WTC11 (cell line): ENCODE measurements at regions not wholly inside any gene's neighbourhood (a gene's known extent, or its start where the extent isn't known, plus 50 kb on each side); places are given as distances from the start of the nearest gene placed in this dataset.

ENCODE experiments used
- ATAC-seq: fragments of 200-7000 bp; cut with Tn5 transposase; 2 replicates; pipeline ENCODE4 v1.10.0; 2021; ENCODE audit warnings: mild to moderate bottlenecking, moderate library complexity
- CTCF ChIA-PET: fragments of 300-600 bp; sonication (Branson Sonifier 250); formaldehyde crosslinking; loops from one replicate; lab custom pipeline; 2021; ENCODE audit warnings: antibody characterized with exemption; lab: Charles Lee
- POLR2A ChIA-PET: fragments of 350-600 bp; sonication (Branson Sonifier 250); formaldehyde crosslinking; loops from one replicate; lab custom pipeline; 2021; ENCODE audit warnings: antibody characterized with exemption; lab: Charles Lee
- DNase-seq: peaks from one replicate; pipeline ENCODE4 v3.0.0; 2021; ENCODE audit warnings: low spot score
- H3K27ac Mint-ChIP-seq: 2 replicates; pipeline ENCODE4 v1.8.0; 2021; ENCODE audit warnings: mixed read lengths
- H3K27me3 Mint-ChIP-seq: 2 replicates; pipeline ENCODE4 v1.8.0; 2021; ENCODE audit warnings: low read depth, mild to moderate bottlenecking, moderate library complexity, mixed read lengths
- H3K36me3 Mint-ChIP-seq: 2 replicates; pipeline ENCODE4 v1.8.0; 2021; ENCODE audit warnings: mixed read lengths
- H3K4me1 Mint-ChIP-seq: 2 replicates; pipeline ENCODE4 v1.8.0; 2022; ENCODE audit warnings: mixed read lengths
- H3K4me3 Mint-ChIP-seq: 2 replicates; pipeline ENCODE4 v1.8.0; 2021; ENCODE audit warnings: mild to moderate bottlenecking, moderate library complexity, mixed read lengths
- H3K9me3 Mint-ChIP-seq: 2 replicates; pipeline ENCODE4 v1.8.0; 2021; ENCODE audit warnings: mixed read lengths
- ATF1 ChIP-seq: sonication (generic); formaldehyde crosslinking; IDR thresholded peaks from 2 replicates; pipeline ENCODE4 v1.8.1; 2023; ENCODE audit warnings: mild to moderate bottlenecking, moderate library complexity, missing genetic modification reagents
- ELF4 ChIP-seq: sonication (generic); formaldehyde crosslinking; IDR thresholded peaks from 2 replicates; pipeline ENCODE4 v1.8.1; 2022; ENCODE audit warnings: low read depth, mild to moderate bottlenecking, moderate library complexity, missing genetic modification reagents
- ESRRA ChIP-seq: sonication (generic); formaldehyde crosslinking; IDR thresholded peaks from 2 replicates; pipeline ENCODE4 v1.8.1; 2022; ENCODE audit warnings: mild to moderate bottlenecking, missing genetic modification reagents, borderline replicate concordance
- GABPB1 ChIP-seq: sonication (generic); formaldehyde crosslinking; IDR thresholded peaks from 2 replicates; pipeline ENCODE4 v1.8.1; 2023; ENCODE audit warnings: mild to moderate bottlenecking, missing genetic modification reagents
- GTF2I ChIP-seq: fragments of 250-450 bp; sonication (Bioruptor Pico); conservative IDR thresholded peaks from 2 replicates; pipeline ENCODE4 v1.4.0; 2021; ENCODE audit warnings: mild to moderate bottlenecking
- NR1H2 ChIP-seq: sonication (generic); formaldehyde crosslinking; IDR thresholded peaks from 2 replicates; pipeline ENCODE4 v1.9.0; 2021; ENCODE audit warnings: mild to moderate bottlenecking, moderate library complexity, missing genetic modification reagents
- NR3C1 ChIP-seq: sonication (generic); formaldehyde crosslinking; conservative IDR thresholded peaks from 2 replicates; pipeline ENCODE4 v1.8.1; 2023; ENCODE audit warnings: low read depth, mild to moderate bottlenecking, missing genetic modification reagents
- RELA ChIP-seq: sonication (generic); formaldehyde crosslinking; IDR thresholded peaks from 2 replicates; pipeline ENCODE4 v1.8.1; 2022; ENCODE audit warnings: missing genetic modification reagents, mild to moderate bottlenecking, borderline replicate concordance
- RORB ChIP-seq: fragments of 250-450 bp; sonication (Bioruptor Pico); IDR thresholded peaks from 2 replicates; pipeline ENCODE4 v1.9.0; 2021; ENCODE audit warnings: mild to moderate bottlenecking
- SOX15 ChIP-seq: fragments of 250-450 bp; sonication (Bioruptor Pico); IDR thresholded peaks from 2 replicates; pipeline ENCODE4 v1.9.0; 2021; ENCODE audit warnings: mild to moderate bottlenecking
- TCF7 ChIP-seq: sonication (generic); formaldehyde crosslinking; IDR thresholded peaks from 2 replicates; pipeline ENCODE4 v1.8.0; 2022; ENCODE audit warnings: mild to moderate bottlenecking, low read depth, missing genetic modification reagents, moderate library complexity
- ZNF138 ChIP-seq: sonication (generic); formaldehyde crosslinking; conservative IDR thresholded peaks from 2 replicates; pipeline ENCODE4 v1.8.1; 2022; ENCODE audit warnings: mild to moderate bottlenecking, moderate library complexity, missing genetic modification reagents
- ZNF263 ChIP-seq: sonication (generic); formaldehyde crosslinking; IDR thresholded peaks from 2 replicates; pipeline ENCODE4 v1.8.1; 2022; ENCODE audit warnings: low read depth, mild to moderate bottlenecking, moderate library complexity, missing genetic modification reagents
- TF ChIP-seq, protein P1 (sequence below): sonication (generic); formaldehyde crosslinking; IDR thresholded peaks from 2 replicates; pipeline ENCODE4 v1.8.0; 2023; ENCODE audit warnings: missing genetic modification reagents, mild to moderate bottlenecking, borderline replicate concordance
- TF ChIP-seq, protein P2 (sequence below): sonication (generic); formaldehyde crosslinking; IDR thresholded peaks from 2 replicates; pipeline ENCODE4 v1.8.1; 2022; ENCODE audit warnings: low read depth, mild to moderate bottlenecking, moderate library complexity, missing genetic modification reagents, borderline replicate concordance
- TF ChIP-seq, protein P3 (sequence below): sonication (generic); formaldehyde crosslinking; IDR thresholded peaks from 2 replicates; pipeline ENCODE4 v1.8.1; 2023; ENCODE audit warnings: mild to moderate bottlenecking, missing genetic modification reagents, borderline replicate concordance
- TF ChIP-seq, protein P4 (sequence below): sonication (generic); formaldehyde crosslinking; IDR thresholded peaks from 2 replicates; pipeline ENCODE4 v1.8.1; 2023; ENCODE audit warnings: mild to moderate bottlenecking, missing genetic modification reagents, moderate library complexity
- TF ChIP-seq, protein P5 (sequence below): sonication (generic); formaldehyde crosslinking; IDR thresholded peaks from 2 replicates; pipeline ENCODE4 v1.8.1; 2023; ENCODE audit warnings: mild to moderate bottlenecking, missing genetic modification reagents
- TF ChIP-seq, protein P6 (sequence below): sonication (generic); formaldehyde crosslinking; IDR thresholded peaks from 2 replicates; pipeline ENCODE4 v1.8.0; 2022; ENCODE audit warnings: mild to moderate bottlenecking, missing genetic modification reagents

DNA sequence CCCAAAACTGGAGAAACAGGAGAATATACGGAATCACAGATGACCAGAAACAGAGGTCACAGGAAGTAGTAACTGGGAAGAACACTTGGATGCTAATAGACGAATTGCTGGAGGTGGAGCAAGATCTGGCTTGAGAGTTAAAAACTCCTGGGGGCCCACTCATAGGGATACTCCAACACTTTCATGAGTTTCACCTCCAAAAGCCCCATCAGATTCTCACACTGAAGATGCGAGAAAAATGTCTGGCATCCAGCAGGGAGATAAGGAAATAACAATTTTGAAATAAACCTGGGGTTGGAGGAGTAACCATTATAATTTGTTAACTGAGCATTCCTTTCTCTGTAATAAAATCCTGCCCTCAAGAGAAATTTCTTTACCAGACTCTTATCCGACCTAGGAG, 154.0 kb downstream of the ANXA2 start:
- no peak overlapping the region for H3K4me3 Mint-ChIP-seq
- no peaks in the 10 kb centered on the region for H3K27me3 Mint-ChIP-seq
- H3K36me3 Mint-ChIP-seq: no peaks in the 10 kb centered on the region
- no peak for ATAC-seq
- DNase-seq: no peak
- peaks cover 5% of the 10 kb centered on the region for H3K4me1 Mint-ChIP-seq
- TF ChIP-seq ATF1 (CRISPR knock-in tag) (no peak), ZNF138 (no peak), SOX15 (CRISPR knock-in tag) (no peak), GTF2I (CRISPR knock-in tag) (no peak), TCF7 (CRISPR knock-in tag) (no peak), RORB (CRISPR knock-in tag) (no peak), ESRRA (CRISPR knock-in tag) (no peak)
- TF ChIP-seq, protein P1, sequence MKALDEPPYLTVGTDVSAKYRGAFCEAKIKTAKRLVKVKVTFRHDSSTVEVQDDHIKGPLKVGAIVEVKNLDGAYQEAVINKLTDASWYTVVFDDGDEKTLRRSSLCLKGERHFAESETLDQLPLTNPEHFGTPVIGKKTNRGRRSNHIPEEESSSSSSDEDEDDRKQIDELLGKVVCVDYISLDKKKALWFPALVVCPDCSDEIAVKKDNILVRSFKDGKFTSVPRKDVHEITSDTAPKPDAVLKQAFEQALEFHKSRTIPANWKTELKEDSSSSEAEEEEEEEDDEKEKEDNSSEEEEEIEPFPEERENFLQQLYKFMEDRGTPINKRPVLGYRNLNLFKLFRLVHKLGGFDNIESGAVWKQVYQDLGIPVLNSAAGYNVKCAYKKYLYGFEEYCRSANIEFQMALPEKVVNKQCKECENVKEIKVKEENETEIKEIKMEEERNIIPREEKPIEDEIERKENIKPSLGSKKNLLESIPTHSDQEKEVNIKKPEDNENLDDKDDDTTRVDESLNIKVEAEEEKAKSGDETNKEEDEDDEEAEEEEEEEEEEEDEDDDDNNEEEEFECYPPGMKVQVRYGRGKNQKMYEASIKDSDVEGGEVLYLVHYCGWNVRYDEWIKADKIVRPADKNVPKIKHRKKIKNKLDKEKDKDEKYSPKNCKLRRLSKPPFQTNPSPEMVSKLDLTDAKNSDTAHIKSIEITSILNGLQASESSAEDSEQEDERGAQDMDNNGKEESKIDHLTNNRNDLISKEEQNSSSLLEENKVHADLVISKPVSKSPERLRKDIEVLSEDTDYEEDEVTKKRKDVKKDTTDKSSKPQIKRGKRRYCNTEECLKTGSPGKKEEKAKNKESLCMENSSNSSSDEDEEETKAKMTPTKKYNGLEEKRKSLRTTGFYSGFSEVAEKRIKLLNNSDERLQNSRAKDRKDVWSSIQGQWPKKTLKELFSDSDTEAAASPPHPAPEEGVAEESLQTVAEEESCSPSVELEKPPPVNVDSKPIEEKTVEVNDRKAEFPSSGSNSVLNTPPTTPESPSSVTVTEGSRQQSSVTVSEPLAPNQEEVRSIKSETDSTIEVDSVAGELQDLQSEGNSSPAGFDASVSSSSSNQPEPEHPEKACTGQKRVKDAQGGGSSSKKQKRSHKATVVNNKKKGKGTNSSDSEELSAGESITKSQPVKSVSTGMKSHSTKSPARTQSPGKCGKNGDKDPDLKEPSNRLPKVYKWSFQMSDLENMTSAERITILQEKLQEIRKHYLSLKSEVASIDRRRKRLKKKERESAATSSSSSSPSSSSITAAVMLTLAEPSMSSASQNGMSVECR (CRISPR knock-in tag): no peak
- TF ChIP-seq, protein P2, sequence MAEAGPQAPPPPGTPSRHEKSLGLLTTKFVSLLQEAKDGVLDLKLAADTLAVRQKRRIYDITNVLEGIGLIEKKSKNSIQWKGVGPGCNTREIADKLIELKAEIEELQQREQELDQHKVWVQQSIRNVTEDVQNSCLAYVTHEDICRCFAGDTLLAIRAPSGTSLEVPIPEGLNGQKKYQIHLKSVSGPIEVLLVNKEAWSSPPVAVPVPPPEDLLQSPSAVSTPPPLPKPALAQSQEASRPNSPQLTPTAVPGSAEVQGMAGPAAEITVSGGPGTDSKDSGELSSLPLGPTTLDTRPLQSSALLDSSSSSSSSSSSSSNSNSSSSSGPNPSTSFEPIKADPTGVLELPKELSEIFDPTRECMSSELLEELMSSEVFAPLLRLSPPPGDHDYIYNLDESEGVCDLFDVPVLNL: no peak
- TF ChIP-seq, protein P3, sequence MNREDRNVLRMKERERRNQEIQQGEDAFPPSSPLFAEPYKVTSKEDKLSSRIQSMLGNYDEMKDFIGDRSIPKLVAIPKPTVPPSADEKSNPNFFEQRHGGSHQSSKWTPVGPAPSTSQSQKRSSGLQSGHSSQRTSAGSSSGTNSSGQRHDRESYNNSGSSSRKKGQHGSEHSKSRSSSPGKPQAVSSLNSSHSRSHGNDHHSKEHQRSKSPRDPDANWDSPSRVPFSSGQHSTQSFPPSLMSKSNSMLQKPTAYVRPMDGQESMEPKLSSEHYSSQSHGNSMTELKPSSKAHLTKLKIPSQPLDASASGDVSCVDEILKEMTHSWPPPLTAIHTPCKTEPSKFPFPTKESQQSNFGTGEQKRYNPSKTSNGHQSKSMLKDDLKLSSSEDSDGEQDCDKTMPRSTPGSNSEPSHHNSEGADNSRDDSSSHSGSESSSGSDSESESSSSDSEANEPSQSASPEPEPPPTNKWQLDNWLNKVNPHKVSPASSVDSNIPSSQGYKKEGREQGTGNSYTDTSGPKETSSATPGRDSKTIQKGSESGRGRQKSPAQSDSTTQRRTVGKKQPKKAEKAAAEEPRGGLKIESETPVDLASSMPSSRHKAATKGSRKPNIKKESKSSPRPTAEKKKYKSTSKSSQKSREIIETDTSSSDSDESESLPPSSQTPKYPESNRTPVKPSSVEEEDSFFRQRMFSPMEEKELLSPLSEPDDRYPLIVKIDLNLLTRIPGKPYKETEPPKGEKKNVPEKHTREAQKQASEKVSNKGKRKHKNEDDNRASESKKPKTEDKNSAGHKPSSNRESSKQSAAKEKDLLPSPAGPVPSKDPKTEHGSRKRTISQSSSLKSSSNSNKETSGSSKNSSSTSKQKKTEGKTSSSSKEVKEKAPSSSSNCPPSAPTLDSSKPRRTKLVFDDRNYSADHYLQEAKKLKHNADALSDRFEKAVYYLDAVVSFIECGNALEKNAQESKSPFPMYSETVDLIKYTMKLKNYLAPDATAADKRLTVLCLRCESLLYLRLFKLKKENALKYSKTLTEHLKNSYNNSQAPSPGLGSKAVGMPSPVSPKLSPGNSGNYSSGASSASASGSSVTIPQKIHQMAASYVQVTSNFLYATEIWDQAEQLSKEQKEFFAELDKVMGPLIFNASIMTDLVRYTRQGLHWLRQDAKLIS: no peak
- ChIA-PET POLR2A (no interaction called here), CTCF (no interaction called here)
- H3K9me3 Mint-ChIP-seq: peaks cover 8% of the 10 kb centered on the region
- no peak overlapping the region for H3K27ac Mint-ChIP-seq

DNA sequence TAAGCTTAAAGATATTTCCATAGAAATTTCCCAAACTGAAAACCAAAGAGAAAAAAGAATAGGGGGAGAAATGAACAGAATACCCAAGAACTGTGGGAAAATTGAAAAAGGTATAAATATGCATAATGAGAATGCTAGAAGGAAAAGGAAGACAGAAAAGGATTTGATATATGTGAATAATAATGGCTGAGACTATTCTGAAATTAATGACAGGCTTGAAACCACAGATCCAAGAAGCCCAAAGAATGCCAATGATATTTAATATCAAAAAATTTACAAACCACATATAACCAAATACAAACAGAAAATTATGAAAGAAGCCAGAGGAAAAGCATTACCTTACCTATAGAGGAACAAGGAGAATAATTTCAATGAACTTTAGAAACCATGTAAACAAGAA, 153.0 kb downstream of the ANXA2 start:
- H3K4me1 Mint-ChIP-seq: peaks cover 5% of the 10 kb centered on the region
- DNase-seq (no peak), ATAC-seq (no peak)
- H3K9me3 Mint-ChIP-seq: peaks cover 8% of the 10 kb centered on the region
- H3K4me3 Mint-ChIP-seq: no peak overlapping the region
- no peaks in the 10 kb centered on the region for H3K27me3 Mint-ChIP-seq
- TF ChIP-seq NR1H2 (CRISPR knock-in tag) (no peak), RELA (CRISPR knock-in tag) (no peak), ZNF263 (CRISPR knock-in tag) (no peak), ZNF138 (no peak), ELF4 (CRISPR knock-in tag) (no peak), GABPB1 (CRISPR knock-in tag) (no peak), NR3C1 (no peak)
- TF ChIP-seq, protein P4, sequence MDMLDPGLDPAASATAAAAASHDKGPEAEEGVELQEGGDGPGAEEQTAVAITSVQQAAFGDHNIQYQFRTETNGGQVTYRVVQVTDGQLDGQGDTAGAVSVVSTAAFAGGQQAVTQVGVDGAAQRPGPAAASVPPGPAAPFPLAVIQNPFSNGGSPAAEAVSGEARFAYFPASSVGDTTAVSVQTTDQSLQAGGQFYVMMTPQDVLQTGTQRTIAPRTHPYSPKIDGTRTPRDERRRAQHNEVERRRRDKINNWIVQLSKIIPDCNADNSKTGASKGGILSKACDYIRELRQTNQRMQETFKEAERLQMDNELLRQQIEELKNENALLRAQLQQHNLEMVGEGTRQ (CRISPR knock-in tag): no peak
- TF ChIP-seq, protein P5, sequence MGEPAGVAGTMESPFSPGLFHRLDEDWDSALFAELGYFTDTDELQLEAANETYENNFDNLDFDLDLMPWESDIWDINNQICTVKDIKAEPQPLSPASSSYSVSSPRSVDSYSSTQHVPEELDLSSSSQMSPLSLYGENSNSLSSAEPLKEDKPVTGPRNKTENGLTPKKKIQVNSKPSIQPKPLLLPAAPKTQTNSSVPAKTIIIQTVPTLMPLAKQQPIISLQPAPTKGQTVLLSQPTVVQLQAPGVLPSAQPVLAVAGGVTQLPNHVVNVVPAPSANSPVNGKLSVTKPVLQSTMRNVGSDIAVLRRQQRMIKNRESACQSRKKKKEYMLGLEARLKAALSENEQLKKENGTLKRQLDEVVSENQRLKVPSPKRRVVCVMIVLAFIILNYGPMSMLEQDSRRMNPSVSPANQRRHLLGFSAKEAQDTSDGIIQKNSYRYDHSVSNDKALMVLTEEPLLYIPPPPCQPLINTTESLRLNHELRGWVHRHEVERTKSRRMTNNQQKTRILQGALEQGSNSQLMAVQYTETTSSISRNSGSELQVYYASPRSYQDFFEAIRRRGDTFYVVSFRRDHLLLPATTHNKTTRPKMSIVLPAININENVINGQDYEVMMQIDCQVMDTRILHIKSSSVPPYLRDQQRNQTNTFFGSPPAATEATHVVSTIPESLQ: no peak
- TF ChIP-seq, protein P2: no peak
- TF ChIP-seq, protein P6, sequence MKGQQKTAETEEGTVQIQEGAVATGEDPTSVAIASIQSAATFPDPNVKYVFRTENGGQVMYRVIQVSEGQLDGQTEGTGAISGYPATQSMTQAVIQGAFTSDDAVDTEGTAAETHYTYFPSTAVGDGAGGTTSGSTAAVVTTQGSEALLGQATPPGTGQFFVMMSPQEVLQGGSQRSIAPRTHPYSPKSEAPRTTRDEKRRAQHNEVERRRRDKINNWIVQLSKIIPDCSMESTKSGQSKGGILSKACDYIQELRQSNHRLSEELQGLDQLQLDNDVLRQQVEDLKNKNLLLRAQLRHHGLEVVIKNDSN (CRISPR knock-in tag): no peak
- ChIA-PET CTCF (no interaction called here), POLR2A (no interaction called here)
- H3K27ac Mint-ChIP-seq: no peak overlapping the region
- H3K36me3 Mint-ChIP-seq: no peaks in the 10 kb centered on the region
